ENCODE measurements at regions not wholly inside any gene's neighbourhood (a gene's known extent, or its start where the extent isn't known, plus 50 kb on each side); places are given as distances from the start of the nearest gene placed in this dataset.

DNA sequence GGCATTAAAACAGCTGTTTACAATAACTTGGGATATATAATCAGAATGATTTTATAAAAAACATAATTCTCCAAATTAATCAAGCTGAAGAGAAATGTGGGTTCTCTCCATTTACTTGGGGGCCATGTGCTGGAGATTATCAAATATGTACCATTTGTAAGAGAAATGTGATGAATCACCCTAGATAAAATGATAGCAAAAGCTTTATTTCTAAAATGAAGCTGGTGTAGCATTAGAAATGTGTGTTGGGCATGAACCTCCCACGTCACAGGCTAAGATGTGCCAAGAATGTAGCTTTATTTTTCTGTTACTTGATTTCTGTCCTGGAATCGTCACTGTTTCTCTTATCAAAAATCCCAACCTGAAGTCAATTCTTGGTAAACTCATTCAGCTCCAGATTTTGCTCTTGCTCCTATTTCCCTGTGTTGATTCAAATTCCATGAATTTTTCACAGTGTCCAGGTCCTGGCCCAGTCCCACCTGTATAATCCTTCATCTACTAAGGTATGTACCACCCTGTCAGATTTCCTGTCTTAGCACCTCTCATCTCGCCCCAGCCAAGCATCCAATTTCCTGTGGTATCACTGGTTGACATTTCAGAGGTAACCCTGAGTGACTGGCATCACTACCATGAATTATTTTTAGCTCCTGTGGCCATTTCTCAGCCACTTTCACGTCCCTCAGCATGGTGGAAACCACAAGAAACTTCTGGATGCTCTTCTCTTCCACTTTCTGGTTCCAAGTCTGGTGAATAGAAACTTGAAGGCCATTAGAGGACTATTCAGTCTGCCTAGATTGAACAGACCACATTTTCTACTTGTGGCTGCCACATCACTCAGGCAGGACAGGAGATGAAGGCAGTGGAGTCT lies 103.6 kb upstream of the FLRT2 start:
- no peak for TF ChIP-seq GABPA (IDR thresholded peaks at IDR 0.05; ENCODE audit: low read depth)
- TF ChIP-seq, protein P1, sequence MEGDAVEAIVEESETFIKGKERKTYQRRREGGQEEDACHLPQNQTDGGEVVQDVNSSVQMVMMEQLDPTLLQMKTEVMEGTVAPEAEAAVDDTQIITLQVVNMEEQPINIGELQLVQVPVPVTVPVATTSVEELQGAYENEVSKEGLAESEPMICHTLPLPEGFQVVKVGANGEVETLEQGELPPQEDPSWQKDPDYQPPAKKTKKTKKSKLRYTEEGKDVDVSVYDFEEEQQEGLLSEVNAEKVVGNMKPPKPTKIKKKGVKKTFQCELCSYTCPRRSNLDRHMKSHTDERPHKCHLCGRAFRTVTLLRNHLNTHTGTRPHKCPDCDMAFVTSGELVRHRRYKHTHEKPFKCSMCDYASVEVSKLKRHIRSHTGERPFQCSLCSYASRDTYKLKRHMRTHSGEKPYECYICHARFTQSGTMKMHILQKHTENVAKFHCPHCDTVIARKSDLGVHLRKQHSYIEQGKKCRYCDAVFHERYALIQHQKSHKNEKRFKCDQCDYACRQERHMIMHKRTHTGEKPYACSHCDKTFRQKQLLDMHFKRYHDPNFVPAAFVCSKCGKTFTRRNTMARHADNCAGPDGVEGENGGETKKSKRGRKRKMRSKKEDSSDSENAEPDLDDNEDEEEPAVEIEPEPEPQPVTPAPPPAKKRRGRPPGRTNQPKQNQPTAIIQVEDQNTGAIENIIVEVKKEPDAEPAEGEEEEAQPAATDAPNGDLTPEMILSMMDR (IDR thresholded peaks at IDR 0.05; ENCODE audit: insufficient read depth, low read length), result no peak
- no peak for TF ChIP-seq SPI1 (IDR thresholded peaks at IDR 0.05; ENCODE audit: borderline replicate concordance, low read depth)
- no peak for TF ChIP-seq REST (IDR thresholded peaks at IDR 0.05; ENCODE audit: insufficient replicate concordance, low read depth)
- TF ChIP-seq POLR2AphosphoS5 (IDR thresholded peaks at IDR 0.05; ENCODE audit: low read depth), result no peak
- H3K27ac ChIP-seq (replicated peaks), result no peak overlapping the region
- H3K27me3 ChIP-seq (ENCODE audit: insufficient read depth, poor library complexity, severe bottlenecking), result no peaks in the 10 kb centered on the region
- H3K4me3 ChIP-seq (replicated peaks; ENCODE audit: insufficient read depth, low read length), result no peak overlapping the region
- no peak for DNase-seq (ENCODE audit: low read depth in 1 of 2, low spot score in 1 of 2)

- DNase-seq (ENCODE audit: low read depth in 1 of 2, low spot score in 1 of 2), result no peak
- TF ChIP-seq, protein P1 (IDR thresholded peaks at IDR 0.05; ENCODE audit: insufficient read depth, low read length), result no peak
These were observed 101.0 kb upstream of the FLRT2 start for GRCh38 chr14:85428926-85429325.

DNA sequence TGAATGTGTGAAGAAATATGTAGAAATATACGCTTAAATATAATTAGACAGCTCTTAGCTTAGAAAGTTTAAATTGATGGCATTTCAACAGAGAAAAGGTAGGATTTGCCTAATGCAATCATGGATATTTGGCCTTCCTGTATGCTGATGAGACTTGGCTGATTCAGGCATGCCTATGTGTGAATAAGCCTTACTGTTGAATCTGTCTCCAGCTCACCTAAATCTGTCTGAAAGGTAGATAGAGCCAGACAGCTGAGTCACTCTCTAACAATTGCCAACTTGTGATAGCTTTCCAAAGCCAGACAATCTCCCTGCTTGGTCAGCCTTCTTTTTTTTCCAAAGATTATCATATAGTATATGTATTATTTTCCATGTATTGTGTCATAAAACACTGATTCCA lies 92.8 kb upstream of the FLRT2 start:
- TF ChIP-seq REST (IDR thresholded peaks at IDR 0.05; ENCODE audit: insufficient replicate concordance, low read depth) (no peak), SPI1 (IDR thresholded peaks at IDR 0.05; ENCODE audit: borderline replicate concordance, low read depth) (no peak), POLR2AphosphoS5 (IDR thresholded peaks at IDR 0.05; ENCODE audit: low read depth) (no peak), GABPA (IDR thresholded peaks at IDR 0.05; ENCODE audit: low read depth) (no peak)
- TF ChIP-seq, protein P1 (IDR thresholded peaks at IDR 0.05; ENCODE audit: insufficient read depth, low read length), result no peak
- DNase-seq (ENCODE audit: low read depth in 1 of 2, low spot score in 1 of 2), result no peak
- no peaks in the 10 kb centered on the region for H3K27me3 ChIP-seq (ENCODE audit: insufficient read depth, poor library complexity, severe bottlenecking)
- no peak overlapping the region for H3K4me3 ChIP-seq (replicated peaks; ENCODE audit: insufficient read depth, low read length)
- no peak overlapping the region for H3K27ac ChIP-seq (replicated peaks)

More at GRCh38 chr14:85428926-85429325, 101.0 kb upstream of the FLRT2 start:
- Histone ChIP-seq H3K4me3 (replicated peaks; ENCODE audit: insufficient read depth, low read length) (no peak overlapping the region), H3K27me3 (ENCODE audit: insufficient read depth, poor library complexity, severe bottlenecking) (no peaks in the 10 kb centered on the region), H3K27ac (replicated peaks) (no peak overlapping the region)
